GM21515 (cell line): ENCODE measurements at regions not wholly inside any gene's neighbourhood (a gene's known extent, or its start where the extent isn't known, plus 50 kb on each side); places are given as distances from the start of the nearest gene placed in this dataset.

Source experiments
- ATAC-seq: cut with Tn5 transposase; IDR thresholded peaks from one replicate; pipeline ENCODE4 v1.9.1; 2021; ENCODE audit not compliant: unreplicated experiment

DNA sequence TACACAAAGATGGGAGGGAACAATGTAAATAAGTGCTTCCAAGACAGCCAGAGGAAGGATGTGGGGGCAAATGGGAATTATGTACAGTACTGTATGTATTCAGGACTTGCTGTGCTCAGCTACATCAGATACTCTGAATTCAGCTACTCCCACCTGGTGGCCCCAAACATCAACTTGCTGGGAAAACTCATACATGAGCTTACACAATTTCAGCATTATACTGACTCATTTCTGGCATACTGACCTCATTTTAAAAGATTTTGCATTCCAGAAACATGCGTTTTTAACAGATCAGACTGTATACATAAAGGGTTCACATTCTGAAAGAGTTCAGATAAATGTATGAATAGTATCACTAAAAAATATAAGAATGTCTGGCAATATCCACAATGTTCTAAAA, 59.7 kb downstream of the GPX5 start:
- ATAC-seq: no peak

DNA sequence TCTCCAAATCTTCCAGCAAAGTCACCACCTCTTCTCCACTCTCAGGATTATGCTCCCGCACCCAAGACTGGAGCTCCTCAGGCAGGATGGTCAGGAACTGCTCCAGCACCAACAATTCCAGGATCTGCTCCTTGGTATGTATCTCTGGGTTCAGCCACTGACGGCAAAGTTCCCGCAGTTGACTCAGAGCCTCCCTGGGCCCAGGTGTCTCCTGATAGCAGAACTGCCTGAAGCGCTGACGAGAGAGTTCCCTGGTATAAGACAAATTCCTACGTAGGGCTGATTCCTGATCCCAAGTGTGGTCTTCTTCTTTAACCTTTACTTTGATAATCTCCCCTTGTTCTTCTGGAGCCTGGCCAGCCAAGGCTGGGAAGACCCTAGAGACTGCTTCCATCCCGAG, 60.6 kb downstream of the GPX5 start:
- ATAC-seq: no peak

DNA sequence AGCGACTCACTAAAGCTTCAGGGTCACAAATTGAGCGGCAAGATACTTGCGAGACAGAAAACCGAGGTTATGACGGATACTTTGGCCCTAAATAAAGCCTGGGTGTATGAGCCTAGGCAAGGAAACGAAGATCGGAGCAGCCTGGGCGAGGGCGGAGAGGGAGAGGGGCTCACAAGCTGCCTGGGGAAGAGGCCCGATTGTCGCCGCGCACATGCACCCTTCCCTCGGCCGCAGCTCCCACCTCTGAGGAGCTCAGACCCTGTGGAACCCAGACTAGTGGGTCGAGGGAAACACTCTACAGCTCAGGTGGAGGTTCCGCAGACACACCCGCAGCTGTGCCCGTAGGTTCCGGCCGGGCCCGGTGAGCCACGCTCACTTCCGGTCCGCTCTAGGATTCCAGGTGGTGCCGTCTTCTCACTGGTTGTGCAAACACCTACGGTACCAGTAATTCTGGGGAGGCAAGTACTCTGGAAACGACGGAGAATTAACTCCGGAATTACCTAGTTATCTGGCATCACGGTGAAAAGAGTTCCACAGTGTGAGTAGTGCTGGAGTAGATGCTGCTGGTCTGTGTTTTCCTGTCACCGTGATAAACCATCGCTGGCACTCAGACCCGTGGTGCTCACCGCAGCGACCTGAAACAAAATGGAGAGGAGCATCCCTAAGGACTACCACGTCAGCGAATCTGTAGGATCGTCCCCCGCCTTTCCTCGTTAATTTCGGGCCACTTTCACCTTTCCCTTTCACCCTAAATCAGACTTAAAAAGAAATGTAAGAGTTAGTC, 61.5 kb downstream of the GPX5 start:
- peak; percentile 79 for ATAC-seq

DNA sequence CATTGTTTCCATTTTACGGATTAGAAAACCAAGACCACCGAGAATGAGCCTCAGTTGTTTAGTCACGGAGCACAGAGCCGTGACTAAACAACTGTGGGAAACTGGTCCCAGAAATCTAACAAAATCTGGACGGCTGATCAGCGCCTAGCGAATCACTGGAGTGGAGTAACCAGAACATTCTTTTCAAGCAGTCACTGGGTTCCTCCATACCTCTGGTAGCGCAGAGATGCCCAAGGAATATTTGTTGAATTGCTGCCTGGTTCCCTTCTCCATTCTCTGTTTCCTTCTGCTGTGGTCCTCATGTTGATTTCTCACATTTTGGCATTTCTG, 62.0 kb downstream of the GPX5 start:
- ATAC-seq: no peak

DNA sequence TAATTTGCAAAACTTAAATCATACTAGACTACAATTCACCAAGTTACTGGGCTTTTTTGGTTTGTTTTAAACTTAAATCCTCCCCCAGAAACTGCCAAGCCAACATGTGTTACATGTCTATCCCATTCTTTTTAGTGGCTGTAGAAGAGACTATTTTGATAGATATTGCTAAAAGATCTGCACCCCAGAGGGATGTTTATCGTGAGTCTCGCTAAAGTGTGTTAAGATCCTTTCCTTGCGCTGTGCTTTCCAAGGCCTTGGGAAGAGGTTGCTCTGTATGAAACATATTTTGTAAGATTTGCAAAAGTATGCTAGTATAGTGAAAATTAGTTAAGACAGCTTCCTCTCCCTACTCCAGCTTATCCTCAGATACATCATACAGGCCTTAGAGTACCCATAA, 63.0 kb downstream of the GPX5 start:
- ATAC-seq: no peak

DNA sequence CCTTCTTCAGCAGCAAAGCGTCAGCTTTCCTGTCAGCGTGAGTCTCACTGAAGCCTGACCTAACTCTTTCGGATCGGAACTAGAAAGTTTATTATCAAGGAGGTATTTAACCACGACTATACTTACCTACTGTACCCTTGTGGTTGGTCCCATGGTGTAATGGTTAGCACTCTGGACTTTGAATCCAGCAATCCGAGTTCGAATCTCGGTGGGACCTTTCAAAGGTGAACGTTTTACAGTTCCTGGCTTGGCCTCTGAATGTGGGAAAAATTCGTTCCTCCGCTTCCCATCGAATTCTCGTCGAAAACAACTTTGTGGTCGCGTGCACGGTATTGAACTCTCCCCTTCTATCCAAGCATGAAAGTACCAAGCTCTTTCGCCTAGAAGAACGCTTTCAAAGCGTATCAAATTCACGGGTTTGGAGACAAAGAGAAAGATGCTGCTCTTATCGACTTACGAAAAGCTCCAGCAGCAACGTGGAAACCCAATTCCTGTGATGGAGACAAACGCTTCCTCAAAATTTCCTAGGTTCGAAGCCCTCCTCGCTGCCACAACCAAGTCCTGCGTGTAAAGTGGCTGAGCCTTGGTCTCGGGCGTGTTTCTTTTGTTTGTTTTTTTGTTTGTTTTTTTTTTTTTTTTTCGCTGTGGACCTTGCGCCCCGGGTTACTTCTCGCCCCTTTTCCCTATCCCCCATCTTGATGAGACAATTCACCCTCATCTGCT, 63.7 kb downstream of the GPX5 start:
- ATAC-seq: no peak

DNA sequence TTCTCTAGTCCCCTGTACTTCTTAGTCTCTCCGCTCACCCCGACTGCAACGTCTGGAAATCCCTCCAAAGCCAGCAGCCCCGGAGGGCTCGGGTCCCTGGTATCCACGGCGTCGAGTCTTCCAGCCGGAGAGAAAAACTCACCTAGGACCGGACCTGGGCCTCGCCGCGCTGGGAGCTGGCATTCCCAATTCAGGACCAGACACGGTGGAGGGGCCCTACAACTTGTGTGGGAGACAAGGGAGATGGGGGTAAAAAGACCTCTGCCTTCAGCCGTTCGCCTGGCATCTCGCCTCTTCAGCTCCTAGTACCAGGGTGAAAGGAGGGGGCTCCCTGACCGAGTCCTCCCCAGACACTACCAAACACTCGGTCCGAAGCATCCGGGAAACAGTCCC, 64.3 kb downstream of the GPX5 start:
- ATAC-seq: no peak

DNA sequence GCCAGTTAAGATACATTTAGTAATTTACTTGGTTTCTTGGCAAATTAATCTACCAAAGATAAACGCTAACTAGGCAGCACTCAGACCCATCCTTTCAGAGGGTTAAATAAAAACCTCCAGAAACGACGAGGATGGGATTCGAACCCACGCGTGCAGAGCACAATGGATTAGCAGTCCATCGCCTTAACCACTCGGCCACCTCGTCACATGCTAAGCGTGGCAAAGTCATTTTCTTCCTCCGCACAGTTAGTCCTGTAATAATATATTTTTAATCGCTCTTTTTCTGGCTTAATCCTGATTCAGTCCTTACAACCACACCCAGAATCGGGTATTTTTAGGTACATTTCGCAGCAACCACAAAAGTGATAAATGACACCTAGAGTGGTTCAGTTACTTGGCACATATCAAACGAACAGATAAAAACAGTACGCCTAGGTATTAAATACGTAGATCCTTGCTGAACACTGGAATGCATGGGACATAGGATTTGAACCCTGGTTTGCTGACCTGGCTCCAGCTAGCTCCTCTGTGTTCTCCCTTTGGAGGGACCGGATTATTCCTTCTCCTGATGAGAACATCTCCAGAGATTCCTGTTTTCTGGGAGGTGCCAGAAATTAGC, 71.6 kb downstream of the GPX5 start:
- no peak for ATAC-seq

DNA sequence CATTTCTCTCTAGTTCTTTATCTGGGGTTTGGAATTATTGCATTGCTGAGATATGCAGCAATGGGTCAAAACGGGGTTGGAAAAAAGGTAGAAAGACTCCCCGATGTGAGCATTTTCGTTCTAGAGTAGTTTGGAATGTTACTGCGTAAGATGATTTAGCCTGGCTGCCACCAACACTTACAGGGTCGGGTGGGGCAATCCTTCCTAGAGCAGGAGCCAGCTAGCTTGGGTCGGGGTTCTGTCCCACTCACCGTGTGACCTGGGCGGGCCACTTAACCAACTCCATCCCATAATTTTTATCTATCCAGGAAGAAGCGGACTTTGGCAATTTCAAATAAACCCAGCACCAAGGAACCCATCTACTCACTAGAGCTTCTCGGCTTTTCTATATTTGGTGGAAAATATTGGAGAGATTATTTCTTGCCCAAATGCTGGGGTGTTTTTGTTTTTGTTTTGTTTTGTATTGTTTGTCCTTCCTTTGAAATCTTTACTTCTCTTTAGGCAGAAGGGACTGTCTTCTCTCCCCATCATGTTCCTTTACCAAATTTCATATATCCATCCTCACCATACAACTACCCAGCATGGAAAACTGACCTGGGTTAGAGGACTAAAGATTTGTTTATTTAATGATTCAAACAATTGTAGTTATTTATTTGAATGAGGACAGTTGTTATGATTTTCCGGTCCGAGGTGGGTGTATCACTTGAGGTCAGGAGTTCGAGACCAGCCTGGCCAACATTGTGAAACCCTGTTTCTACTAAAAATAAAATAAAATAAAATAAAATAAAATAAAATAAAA, 72.4 kb downstream of the GPX5 start:
- no peak for ATAC-seq

DNA sequence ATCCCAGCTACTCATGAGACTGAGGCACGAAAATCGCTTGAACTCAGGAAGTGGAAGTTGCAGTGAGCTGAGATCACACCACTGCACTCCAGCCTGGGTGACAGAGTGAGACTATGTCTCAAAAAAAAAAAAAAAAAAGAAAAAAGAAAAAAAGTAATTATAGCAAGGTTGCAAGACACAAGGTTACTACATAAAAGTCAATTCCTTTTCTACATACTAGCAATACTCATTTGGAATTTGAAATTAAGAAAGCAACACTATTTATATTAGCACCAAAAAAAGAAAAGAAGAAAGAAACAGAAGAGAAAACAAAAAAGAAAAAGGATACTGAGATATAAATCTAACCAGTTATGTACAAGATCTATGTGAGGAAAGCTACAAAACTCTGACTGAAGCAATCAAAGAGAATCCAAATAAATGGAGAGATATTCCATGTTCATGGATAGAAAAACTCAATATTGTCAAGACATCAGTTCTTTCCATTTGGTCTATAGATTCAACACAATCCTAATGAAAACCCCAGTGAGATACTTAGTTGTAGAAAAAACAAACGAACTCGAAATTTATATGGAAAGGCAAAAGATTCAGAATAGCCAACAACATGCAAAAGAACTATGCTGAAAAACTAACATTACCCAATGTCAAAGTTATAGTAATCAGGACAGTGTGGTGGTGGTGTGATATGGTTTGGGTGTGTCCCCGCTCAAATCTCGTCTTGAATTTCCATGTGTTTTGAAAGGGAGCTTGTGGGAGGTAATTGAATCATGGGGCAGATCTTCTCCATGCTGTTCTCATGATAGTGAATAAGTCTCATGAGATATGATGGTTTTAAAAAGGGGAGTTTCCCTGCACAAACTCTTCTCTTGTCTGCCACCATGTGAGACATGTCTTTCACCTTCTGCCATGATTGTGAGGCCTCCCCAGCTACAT, 73.3 kb downstream of the GPX5 start:
- no peak for ATAC-seq

DNA sequence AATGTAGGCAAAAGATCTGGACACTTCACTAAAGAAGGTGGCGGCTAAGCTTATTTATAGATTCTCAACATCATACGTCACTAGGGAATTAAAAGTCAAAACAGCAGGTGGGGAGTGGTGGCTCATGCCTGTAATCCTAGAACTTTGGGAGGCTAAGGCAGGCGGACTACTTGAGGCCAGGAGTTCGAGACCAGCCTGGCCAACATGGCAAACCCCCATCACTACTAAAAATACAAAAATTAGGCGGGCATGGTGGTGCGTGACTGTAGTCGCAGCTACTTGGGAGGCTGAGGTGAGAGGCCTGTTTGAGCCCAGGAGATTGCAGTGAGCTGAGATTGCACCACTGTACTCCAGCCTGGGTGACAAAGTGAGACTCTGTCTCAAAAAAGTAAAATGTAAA, 74.6 kb downstream of the GPX5 start:
- ATAC-seq: no peak

DNA sequence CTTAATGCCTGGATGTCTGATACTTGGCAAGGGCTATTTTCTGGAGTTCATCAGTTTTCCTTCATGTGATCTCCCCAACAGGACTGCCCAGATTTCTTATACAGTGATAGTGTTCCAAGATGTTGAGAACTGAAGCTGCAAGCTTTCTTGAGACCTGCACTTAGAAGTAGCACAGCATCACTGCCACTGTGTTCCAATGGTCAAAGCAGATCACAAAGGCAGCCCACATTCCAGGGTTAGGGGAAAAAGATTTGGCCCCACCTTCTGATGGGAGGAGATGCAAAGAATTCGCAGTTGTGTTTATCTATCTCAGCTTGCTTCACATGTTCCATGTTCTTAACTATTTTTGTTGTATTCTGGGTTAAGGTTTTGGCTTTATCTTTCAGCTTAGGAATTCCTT, 78.2 kb downstream of the GPX5 start:
- no peak for ATAC-seq

DNA sequence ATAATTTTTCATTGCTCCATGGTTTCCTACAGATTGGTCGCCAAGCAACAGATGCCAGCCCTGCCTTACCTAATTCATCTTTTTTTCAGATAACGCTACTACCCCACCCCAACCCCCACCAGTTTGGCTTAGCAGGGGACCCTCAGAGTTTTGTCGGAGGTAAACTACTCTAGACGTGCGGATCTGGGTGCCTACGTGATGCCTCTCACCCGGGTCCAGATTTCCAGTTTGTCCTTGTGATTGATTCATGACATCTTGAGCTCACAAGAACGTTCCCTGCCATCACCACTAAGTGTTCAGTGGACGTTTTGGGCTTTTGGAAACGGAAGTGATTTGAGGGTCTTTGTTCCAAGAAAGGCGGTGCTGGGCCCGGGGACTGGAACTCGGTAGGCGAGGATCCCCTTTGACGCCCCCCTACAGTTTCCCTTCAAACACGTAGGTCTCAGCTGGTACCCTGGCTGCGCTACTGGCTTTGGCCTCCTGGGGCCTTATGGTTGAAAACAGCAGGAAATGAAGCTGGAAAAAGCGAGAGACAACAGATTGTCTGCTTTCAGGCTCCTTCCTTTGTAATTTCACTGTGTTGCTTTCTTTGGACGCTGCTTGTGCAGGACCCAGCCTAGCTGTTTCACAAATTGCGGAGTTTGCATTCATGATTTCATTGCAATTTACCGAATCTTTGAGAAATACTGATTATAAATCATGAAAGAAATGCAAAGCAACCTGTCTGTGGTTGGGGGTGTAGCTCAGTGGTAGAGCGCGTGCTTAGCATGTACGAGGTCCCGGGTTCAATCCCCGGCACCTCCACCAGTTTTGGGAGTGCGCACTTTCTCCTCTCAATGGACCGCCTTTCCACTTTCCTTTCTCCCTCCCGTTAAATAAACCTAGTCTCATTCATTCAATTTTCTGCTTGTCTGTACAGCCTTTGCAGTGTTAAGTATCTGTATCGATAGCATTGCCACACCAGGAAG, 81.0 kb downstream of the GPX5 start:
- ATAC-seq: no peak

DNA sequence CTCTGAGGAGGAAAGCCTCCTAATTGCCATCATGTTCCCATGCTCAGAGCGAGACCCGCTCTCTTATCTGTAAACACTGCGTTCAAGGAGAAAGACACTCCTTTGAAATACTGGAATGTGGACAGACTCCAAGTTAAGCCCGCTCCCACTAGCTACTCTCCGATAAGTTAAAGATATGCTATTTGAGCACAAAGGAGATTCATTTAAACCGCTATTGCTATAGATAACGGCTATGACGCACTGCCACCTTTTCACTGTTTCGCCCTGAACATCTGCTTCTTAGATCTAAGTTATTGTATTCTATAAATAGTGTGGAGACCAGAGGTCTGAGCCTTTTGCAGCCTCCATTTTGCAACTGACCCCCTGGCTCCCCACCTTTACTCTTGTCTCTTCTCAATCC, 82.3 kb downstream of the GPX5 start:
- ATAC-seq: no peak

DNA sequence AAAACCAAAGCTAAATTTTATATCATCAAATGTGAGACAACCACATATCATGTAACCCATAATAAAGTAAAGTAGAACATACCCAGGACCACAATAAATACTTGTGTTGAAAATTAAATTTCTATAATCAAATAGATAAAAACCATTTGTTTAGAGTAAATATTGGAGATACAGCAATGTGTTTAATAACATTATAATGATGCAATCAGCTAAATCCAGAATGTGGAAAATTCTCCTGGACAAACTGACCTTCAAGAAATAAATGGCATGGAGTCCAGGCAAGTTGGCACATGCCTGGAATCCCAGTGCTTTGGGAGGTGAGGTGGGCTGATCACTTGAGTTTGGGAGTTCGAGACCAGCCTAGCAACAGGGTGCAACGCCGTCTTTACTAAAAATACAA, 84.0 kb downstream of the GPX5 start:
- ATAC-seq: no peak

DNA sequence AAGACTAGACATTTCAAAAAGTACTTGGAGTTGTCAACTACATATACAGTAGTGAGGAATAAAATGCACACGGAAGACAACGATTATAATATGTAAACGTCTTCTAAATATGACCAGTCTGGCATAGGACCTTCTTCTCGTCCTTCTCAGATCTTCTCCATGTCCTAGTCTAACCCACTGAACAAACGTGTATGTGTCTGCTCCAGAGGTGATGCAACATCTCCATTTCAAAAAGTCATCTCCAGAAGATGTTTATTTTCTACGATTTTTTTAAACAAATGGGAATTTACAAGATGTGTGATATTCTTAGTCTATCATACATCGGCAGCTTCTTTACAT, 89.9 kb downstream of the GPX5 start:
- ATAC-seq: no peak

DNA sequence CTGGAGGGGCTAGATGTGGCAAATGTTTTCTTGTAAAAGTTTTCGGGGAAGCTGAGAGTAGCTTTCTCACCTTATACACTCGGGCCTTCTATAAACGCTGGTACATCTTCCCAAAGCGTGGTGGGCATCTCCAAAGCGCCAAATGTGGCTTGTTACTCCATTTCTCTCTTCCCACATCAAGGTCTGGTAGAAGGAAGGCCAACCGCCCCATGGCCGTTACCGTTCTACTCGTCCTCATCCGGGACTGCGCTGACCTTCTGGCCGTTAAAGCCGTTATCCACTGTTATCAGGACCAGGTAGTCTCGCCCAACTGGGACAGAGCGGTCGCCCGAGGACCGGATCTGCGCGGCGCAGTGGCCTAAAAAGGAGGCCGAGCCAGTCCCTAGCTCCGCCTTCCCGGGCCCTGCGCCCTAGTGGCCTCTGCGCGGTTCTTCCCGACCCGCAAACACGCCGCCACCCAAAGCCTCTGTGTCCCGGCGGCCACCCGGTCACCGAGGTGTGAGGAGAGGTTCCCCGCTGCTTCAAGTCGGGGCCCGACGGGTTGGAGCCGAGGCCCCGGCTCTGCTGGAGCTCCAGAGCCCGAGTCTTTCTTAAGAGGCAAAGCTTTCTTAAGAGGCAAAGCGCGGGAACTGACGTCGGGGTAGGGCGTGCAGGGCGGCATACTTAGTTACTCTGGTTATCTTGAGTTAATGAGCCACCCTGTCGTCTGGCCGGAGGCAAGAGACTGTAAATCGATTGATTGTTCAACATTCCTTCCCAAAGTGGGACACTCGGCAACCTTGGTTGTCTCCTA, 90.5 kb downstream of the GPX5 start:
- no peak for ATAC-seq

DNA sequence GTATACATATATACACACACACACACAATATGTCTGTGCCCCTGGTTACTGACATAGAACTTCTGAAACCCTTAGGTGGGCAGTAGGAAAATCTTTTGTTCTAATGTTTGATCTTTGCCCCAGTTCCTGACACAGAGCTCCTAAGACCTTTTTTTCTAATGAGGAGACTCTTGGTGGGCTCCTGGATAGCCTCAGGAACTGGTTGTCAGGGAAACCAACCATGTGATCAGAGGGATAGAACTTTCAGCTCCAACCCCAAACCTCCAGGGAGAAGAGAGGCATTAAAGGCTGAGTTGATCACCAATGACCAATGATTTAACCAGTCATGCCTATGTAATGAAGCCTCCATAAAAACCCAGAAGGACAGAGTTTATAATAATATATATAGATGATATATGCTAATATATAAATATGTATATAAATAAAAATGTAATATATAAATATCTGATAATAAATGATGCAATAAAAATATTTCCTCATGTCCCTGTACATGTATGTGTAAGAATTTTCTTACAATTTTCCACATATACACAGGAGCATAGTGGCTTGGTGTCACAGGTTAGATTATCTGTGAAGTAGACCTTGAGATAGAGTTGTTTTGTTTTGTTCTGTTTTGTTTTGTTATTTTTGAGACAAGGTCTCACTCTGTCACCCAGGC, 93.3 kb downstream of the GPX5 start:
- no peak for ATAC-seq
